ENCODE measurements at regions not wholly inside any gene's neighbourhood (a gene's known extent, or its start where the extent isn't known, plus 50 kb on each side); places are given as distances from the start of the nearest gene placed in this dataset.

DNA sequence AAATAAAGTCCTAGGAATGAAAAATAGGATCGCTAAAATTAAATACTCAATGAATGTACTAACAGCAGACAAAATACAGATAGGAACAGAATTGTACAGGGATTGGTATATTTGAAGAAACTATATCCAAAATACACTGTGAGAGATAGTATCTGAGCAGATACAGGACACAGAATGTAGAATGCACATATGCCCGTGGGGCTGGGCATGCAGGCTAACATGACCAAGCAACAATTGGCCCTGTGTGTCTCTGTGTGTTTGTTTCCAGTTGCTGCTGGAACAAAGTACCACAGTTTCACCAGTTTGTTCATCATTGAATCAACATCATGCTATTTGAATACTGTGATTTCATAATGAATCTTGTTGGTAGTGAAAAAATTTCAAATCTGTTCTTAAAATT lies 127.6 kb downstream of the PMAIP1 start:
- Histone ChIP-seq H3K4me1 (ENCODE audit: control insufficient read depth, insufficient read depth, low read length) (no peaks in the 10 kb centered on the region), H3K27me3 (replicated peaks in 1 of 2; ENCODE audit: control insufficient read depth in 2 of 2, insufficient read depth in 2 of 2, low read length in 1 of 2) (no peaks in the 10 kb centered on the region), H3K9ac (ENCODE audit: control insufficient read depth, insufficient read depth, low read length) (no peak overlapping the region), H3K36me3 (ENCODE audit: control insufficient read depth in 2 of 2, insufficient read depth in 2 of 2, low read length in 1 of 2) (no peaks in the 10 kb centered on the region), H2AFZ (ENCODE audit: control insufficient read depth, low read depth, low read length) (no peak overlapping the region), H3K9me3 (replicated peaks; ENCODE audit: control insufficient read depth, insufficient read depth, low read length) (no peaks in the 10 kb centered on the region), H3K27ac (ENCODE audit: control insufficient read depth, insufficient read depth) (no peak overlapping the region), H3K4me3 (no peak overlapping the region), H3K4me2 (ENCODE audit: control insufficient read depth, insufficient read depth) (no peak overlapping the region), H4K20me1 (ENCODE audit: control insufficient read depth, insufficient read depth) (no peaks in the 10 kb centered on the region), H3K79me2 (ENCODE audit: control insufficient read depth, insufficient read depth, low read length) (no peaks in the 10 kb centered on the region)
- ChIA-PET CTCF (no interaction called here), RAD21 (ENCODE audit: unreplicated experiment) (no interaction called here), POLR2A (interaction anchor here (0.7 kb wide), 1 partner anchor 52 kb away, joined by 3 read pairs; no protein-coding TSS in a partner anchor), SMC1A (ENCODE audit: uncharacterized antibody, unreplicated experiment) (no interaction called here)
- DNase-seq (ENCODE audit: low read depth, low spot score) (no peak), FAIRE-seq (no peak), ATAC-seq (no peak)
- in situ Hi-C loops (cut with MboI) = no loop called here
- TF ChIP-seq STAT1 (conservative IDR thresholded peaks at IDR 0.05) = no peak
- TF ChIP-seq HCFC1 (IDR thresholded peaks at IDR 0.05; ENCODE audit: low read length) = no peak
- no peak for TF ChIP-seq SPI1 (IDR thresholded peaks at IDR 0.05; ENCODE audit: borderline replicate concordance, insufficient read depth, low read depth, low read length)
- no peak for TF ChIP-seq HDAC2 (IDR thresholded peaks at IDR 0.05)
- TF ChIP-seq USF1 (IDR thresholded peaks at IDR 0.05; ENCODE audit: borderline replicate concordance, extremely low read length, insufficient read depth, low read depth, low read length) = no peak
- TF ChIP-seq EGR1 (IDR thresholded peaks at IDR 0.05; ENCODE audit: borderline replicate concordance in 1 of 2, low read depth in 2 of 2, low read length in 2 of 2) = no peak
- no peak for TF ChIP-seq TBL1XR1 (IDR thresholded peaks at IDR 0.05; ENCODE audit: low read depth, low read length)
- TF ChIP-seq HDAC6 (IDR thresholded peaks at IDR 0.05; ENCODE audit: unreplicated experiment) = no peak
- no peak for TF ChIP-seq SUPT20H (IDR thresholded peaks at IDR 0.05; ENCODE audit: borderline replicate concordance, control insufficient read depth, low read depth, low read length)
- no peak for TF ChIP-seq ZNF687 (IDR thresholded peaks at IDR 0.05)
- no peak for TF ChIP-seq NFXL1 (IDR thresholded peaks at IDR 0.05; ENCODE audit: borderline replicate concordance)
- TF ChIP-seq NFIC (IDR thresholded peaks at IDR 0.05; ENCODE audit: low read depth, low read length) = no peak
- TF ChIP-seq KLF5 (IDR thresholded peaks at IDR 0.05; ENCODE audit: partially characterized antibody) = no peak
- BruUV-seq (replicated peaks) = no TSS peak
- intact Hi-C loops (cut with micrococcal nuclease; ENCODE audit: unreplicated experiment) = no loop called here
- 74% methylated on average over 2 of the region's 2 CpGs for WGBS (ENCODE audit: insufficient coverage, insufficient replicate concordance, low lambda C conversion rate, missing lambda C conversion rate)

Measured in GM12878 (cell line).